ENCODE measurements at regions not wholly inside any gene's neighbourhood (a gene's known extent, or its start where the extent isn't known, plus 50 kb on each side); places are given as distances from the start of the nearest gene placed in this dataset.

GRCh38 chrX:7789200-7789599 is 53.8 kb upstream of the VCX start:
- no peak for DNase-seq

DNA sequence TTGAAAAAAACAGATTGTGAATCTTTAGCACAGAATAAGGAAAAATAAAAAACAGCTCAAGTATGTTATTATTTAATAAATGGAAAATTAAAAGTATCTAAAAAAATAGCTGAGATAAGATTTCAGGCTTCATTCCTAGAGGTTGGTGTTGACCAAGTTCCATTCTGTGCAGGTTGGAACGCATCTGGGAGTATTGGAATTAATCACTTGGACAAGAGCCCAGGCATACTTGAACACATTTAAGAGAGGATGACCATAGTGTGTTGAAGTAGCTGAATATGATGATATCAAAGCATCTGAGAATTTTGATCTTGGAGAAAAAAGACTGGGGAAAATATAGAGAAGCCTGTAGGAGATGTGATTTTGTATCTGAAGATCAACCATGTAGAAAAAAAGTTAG is 54.6 kb upstream of the VCX start:
- no peak for DNase-seq

GRCh38 chrX:7787714-7788113 is 55.3 kb upstream of the VCX start:
- no peak for DNase-seq

DNA sequence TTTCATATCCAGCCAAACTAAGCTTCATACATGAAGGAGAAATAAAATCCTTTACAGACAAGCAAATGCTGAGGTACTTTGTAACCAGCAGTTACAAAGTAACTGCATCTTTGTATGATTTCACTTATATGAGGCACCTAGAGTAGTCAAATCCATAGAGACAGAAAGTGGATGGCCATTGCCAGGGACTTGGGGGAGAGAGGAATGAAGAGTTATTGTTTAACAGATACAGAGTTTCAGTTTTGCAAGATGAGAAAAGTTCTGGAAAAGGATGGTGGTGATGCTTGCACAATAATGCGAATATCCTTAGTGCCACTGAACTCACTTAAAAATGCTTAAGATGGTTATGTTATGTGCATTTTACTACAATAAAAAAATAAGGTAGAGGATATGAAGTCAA is 58.4 kb upstream of the VCX start:
- DNase-seq = no peak

GRCh38 chrX:7779644-7780043 is 63.3 kb upstream of the VCX start:
- no peak for DNase-seq

GRCh38 chrX:7775987-7776386 is 67.0 kb upstream of the VCX start:
- DNase-seq = no peak

- DNase-seq = no peak
These were observed 71.1 kb upstream of the VCX start for GRCh38 chrX:7771788-7772438.

DNA sequence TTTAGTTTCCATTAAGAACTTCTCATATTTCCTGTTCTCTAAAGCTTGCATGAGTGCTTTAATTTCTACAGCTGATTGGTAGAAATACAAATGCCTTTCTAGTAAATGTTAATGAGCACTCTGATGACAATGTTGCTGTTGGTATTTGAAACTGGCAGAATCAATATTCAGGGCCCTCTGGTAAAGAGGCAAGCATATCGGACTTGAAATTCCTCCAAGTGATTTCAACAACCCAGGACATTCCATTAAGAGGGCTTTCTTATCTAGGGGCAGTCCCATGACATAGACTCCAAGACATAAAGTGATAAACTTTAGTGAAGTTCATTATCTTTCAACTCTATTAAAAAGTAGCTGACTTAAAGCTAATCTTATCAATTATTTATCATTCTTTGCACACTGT is 83.1 kb upstream of the VCX start:
- no peak for DNase-seq

DNA sequence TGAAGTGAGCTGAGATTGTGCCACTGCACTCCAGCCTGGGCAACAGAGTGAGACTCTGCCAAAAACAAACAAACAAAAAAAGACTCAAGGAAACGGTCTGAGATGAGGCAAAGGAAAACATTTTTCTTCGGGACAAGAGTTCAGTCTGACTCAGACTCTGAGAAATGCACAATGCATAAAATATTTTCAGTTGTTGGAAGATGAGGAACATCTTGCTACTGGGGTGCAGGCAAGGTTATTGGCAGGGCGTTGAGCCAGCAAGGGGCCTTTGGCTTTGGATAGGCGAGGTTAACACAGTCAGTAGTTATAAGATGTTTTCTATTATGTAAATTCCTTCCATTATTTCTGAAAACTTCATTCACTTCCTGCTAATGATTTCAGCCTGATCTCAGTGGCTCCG is 96.1 kb upstream of the VCX start:
- DNase-seq = no peak

DNA sequence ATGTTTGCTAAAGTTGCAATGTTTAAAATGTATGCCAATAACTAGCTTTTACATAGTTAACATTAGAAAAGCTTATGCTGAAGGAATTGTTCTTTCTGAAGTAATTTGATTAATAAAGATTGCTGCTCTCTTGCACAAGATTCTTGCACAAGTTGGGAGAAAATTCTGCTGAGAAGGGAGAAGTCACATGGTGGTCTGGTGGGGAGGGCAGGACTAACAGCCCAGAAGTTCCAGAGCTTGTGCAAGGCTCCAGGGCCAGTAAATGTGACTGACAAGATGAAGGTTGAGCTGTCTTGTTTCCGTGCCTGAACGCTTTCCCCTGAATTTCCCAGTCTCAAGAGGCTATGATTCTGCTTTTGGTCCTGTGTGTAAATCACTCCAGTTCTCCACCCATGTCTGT is 112.9 kb upstream of the VCX start:
- no peak for DNase-seq

DNA sequence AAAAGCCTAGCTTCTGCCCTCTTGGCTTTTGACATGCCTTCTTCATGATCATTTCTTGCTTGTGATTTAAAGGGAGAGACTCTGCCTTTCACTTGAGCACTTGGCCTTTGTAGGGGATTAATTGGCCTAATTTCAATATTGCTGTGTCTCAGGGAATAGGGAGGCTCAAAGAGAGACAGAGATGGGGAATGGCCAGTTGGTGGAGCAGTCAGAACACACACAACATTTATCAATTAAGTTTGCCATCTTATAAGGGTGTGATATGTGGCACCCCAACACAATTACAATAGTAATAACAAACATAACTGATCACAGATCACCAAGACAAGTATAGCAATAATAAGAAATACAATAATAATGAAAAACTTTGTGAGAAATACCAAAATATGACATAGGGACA is 122.5 kb upstream of the VCX start:
- no peak for DNase-seq

GRCh38 chrX:7714351-7714750 is 128.6 kb upstream of the VCX start:
- no peak for DNase-seq

GRCh38 chrX:7711167-7711566 is 131.8 kb upstream of the VCX start:
- DNase-seq = no peak

DNA sequence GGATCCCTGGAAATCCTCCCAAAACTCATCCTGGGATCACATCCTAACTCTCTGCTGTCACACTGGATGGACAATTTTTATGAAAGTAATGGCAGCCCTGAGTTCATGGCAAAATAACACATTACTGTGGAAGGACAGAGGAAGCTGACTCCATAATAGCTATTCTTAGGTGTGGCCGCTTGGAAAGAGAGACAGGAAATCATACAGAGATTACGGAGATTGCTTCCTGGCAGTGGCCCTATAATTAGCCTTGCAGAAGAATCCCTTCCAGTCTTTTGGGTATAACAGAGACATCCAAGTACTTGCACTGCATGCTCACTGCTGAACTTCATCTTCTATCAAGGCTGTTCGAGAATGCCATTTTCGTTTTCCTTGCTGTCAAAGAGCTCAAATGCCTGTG is 133.1 kb upstream of the VCX start:
- no peak for DNase-seq

GRCh38 chrX:7706032-7706431 is 136.9 kb upstream of the VCX start:
- no peak for DNase-seq

DNA sequence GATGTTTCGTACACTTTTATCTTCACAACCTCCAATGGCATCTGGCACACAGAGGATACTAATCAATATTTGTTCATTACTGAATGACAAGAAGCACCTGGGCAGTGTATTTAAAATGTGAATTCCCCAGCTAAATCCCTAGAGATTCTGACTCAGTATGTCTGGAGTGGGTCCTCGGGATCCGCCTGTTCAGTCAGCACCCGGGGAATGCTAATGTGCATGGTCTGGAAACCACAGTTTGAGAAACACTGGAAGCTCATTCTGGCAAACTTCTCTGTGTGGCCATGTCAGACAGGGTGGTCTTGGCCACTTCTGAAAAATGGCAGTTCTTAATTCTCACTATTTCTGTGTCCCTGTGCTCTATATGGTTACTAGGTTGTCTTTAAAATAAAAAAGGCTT is 138.8 kb upstream of the VCX start:
- DNase-seq = no peak

GRCh38 chrX:7698248-7698647 is 144.7 kb upstream of the VCX start:
- DNase-seq = no peak

DNA sequence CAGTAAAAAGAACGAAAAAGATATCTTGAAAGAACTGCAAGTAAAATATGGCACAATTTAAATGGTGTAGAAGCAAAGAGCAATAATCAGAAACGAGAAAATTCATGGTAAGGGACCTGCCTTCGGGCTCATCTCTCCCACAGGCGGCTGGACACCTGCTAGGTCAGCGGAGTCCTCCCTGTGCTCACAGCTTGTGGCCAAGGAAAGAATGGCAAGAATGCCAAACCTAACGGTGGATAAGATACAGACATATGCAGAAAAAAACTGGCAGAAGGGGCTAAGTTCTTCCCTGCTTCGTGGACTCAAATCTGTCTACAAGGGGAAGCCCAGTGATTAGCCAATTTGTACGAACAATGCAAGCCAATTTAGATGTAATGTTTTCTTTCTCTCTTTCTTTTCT is 152.1 kb upstream of the VCX start:
- no peak for DNase-seq

- no peak for DNase-seq
These were observed 153.1 kb upstream of the VCX start for GRCh38 chrX:7689791-7690412.

- DNase-seq = no peak
These were observed 162.8 kb upstream of the VCX start for GRCh38 chrX:7680181-7680580.

GRCh38 chrX:7654316-7654715 is 188.7 kb upstream of the VCX start:
- DNase-seq = no peak

GRCh38 chrX:7647831-7648230 is 195.1 kb upstream of the VCX start:
- no peak for DNase-seq

GRCh38 chrX:7641141-7641540 is 201.8 kb upstream of the VCX start:
- no peak for DNase-seq

DNA sequence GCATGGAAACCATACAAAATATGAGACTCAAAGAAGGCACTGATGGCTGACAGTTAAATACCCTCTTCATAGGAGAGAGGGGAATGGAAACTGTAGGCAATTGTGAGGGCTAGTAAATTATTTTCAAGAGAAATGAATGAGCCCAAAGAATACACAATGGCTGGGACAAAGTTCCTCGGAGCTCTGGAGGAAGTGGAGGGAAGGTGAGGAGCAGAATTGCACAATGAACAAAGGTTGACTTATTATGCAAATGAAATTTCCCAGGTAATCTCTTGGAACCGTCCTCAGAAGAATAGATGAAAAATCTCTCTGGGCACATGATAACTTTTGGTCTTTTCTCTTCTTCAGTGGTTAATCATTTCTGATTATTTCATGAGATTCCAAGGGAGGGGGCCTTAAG is 202.6 kb upstream of the VCX start:
- DNase-seq = no peak

DNA sequence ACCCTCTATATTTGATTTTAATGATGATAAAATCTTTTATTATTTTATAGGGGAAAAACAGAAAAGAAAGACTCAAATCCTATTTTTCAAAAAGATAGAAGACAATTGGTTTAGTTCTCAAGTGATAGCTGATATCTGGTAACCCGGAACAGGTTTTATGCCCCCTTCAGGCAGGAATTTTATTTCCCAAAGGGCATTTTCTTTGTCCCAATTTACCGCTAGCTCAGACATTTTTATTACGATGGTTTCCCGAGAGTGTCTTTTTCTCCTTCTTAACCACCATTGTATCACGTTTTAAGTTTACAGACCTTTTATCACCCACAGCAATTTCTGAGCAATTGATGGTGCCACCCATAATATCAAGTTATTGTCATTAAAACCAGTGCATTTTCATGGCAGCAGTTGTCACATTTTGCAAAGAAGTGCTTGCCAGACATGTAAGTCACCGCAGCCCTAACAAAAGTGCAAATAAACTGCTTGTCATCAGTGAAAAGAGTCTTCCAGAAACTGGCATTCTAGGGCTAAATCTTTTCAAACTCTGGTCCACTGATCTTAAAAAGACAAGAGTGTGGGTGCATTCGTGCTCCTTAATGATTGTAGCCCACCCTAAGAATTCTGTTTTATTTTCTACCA is 204.8 kb upstream of the VCX start:
- no peak for DNase-seq
